ENCODE measurements at regions not wholly inside any gene's neighbourhood (a gene's known extent, or its start where the extent isn't known, plus 50 kb on each side); places are given as distances from the start of the nearest gene placed in this dataset.

DNA sequence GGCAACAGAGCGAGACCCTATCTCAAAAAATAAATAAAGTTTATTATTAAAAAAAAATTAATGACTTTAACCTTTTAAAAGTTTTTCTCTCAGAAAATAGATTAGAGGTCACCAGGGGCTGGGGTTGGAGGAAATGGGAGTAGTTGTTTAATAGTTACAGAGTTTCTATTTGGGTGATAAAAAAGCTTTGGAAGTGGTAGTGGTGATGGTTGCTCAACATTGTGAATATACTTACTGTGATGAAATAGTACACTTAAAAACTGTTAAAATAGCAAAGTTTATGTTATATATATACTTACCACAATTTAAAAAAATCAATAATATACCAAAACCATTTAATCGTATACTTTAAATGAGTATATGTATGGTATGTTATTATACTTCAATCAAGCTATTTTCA, 59.6 kb downstream of the ARL6IP4 start:
- DNase-seq: no peak

DNA sequence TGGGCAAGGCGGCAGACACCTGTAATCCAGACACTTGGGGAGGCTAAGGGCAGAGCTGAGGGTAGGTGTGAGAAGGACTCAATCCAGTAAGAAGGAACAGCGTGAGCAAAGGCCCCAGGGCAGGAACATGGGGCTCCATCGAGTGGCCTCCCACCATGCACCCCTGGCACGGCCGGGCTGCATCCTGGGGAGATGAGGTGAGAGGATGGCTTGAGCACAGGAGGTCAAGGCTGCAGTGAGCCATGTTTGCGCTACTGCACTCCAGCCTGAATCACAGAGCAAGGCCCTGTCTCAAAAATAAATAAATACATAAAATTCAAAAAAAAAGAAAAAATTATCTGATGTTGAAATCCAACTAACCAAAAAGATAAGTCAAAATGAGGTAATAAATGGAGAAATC, 58.5 kb downstream of the ARL6IP4 start:
- DNase-seq: no peak

DNA sequence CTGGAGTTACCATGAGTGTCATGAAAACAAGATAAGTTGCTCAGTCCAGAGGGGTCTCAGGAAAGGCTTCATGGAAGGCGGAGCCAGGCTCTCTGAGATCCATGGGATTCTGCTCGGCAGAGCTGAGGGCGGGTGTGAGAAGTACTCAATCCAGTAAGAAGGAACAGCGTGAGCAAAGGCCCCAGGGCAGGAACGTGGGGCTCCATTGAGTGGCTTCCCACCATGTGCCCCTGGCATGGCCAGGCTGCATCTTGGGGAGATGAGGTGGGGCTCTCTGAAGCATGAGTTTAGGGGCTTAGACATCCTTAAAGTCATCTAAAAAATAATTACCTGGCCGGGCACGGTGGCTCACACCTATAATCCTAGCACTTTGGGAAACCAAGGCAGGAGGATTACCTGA, 58.0 kb downstream of the ARL6IP4 start:
- no peak for DNase-seq

DNA sequence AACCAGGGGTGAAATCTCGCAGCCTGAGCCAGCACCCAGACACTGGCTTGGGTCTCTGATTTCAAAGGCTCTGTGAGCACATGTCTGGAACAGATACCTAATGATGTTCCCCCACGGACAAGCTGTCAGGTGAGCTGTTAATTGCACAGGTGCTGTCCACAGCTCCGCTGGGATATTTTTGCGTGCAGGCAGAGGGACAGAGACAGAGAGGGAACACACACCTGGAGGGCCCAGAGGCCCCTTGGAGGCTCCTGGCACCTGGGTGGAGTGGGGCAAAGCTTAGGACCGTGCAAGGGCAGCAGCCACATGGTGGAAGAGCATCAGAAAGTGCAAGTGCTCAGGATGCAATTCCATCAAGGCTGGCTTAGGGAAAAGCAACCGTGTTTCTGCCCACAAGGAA, 57.3 kb downstream of the ARL6IP4 start:
- no peak for DNase-seq

DNA sequence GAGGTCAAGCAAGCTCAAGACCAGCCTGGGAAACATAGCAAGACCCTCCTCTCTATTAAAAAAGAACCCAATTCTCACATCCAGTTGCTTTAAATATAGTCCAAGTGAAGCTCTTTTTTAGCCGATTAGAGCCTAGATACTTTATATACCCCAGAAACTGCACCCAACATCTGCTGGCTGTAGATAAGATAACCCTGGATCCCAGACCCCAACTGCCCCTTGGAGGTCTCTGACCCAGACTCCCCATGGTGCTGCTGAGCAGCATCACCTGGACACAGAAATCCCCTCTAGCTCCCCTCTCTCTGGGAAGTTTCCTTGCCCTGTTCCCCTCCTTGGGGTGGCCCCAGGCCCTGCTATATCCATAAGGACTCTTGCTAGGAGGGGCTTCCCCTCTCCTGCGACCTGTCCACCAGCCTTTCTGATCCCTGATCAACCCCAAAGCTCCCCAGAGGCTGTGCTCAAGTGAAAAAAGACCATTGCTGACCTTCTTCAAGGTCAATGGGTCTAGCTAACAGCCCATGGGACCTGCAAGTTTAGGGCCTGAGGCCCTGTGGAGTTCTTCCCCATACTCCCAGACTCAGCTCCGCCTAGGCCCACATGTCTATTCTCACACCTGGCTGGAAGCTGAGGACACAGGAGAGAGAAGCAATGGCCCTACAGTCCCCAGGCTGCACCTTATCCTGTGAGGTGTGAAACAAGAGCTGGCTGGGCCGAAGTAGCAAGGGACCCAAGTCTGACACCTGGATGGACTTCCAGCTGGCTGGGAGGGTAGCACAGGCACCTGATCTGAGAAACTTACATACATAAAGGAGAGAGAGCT, 56.2 kb downstream of the ARL6IP4 start:
- DNase-seq: no peak

DNA sequence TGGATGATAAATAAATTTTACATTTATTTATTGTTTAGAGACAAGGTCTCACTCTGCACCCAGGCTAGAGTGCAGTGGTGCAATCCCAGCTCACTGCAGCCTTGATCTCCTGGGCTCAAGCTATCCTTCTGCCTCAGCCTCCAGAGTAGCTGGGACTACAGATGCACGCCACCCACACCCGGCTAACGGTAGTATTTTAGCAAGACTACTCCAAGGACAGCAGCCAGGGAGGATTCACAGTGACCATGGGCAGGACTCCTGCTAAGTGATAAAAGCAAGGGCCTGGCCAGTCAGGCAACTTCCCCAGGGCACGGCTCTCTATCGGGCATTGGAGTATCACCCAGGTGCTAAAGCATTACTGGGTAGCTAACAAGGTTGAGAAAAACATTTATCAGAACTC, 55.4 kb downstream of the ARL6IP4 start:
- no peak for DNase-seq

DNA sequence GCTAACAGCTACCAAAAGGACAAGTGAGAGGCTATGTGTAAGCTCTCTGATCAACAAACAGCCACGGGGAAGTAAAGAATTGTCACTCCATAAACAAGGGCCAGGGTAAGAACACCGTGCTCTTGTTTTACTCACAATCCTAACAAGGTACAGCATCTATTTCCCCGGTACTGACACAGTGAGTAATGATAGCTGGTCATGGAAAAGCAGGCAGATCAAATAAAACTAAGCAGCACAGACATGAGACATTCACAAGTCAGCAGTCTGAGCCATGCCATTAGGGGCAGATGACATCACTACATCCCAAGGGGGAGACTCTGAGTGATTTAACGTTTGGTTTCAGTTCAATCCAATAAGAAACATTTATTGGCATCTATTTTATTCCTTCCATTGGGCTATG, 54.4 kb downstream of the ARL6IP4 start:
- peak; percentile 14 to 41 for DNase-seq

DNA sequence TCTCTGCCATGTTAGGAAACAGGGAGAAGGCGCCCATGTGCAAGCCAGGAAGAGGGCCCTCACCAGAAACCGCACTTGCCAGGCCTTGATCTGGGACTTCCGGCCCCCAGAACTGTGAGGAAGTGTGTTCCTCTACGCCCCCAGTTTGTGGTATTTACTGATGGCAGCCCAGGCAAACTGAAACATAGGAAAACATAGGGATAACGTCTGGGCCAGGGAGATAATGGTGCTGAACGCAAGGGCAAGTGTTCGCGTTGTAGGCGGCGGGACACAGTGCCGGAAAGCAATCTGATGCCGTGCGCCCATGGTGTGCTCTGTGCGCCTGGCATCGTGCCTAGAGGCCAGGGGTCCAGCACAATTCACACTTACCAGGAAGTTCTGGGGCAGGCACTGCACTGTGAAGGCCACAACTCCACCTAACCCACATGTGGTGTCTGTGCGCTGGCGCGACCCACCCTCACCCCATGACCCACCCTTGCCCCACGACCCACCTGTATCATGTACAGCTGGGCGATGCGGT, 53.6 kb downstream of the ARL6IP4 start:
- DNase-seq: no peak

DNA sequence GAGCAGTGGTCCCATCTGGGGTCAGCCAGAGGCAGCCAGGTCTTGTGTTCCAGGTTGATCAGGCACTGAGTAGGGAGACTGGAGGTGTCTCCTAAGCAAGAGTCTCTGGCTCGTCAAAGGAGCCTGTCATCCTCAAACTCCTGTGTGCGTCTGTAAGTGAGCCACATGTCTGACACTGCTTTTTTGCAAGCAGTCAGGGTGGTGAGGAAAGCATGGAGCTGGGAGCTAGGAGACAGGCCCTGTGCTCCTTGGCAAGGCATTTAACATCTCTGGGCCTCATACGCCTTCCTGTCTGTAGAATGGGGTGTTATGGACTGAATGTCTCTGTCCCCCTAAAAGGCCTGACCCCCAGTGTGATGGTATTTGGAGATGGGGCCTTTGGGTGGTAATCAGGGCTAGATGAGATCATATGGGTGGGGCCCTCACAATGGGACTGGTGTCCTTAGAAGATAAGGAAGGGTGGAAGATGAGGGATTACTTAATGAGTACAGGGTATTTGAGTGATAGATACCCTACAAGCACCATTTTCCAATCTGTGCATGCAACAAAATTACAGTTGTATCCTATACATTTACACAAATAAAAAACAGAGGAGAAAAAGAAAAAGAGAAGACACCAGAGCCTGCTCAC, 53.0 kb downstream of the ARL6IP4 start:
- DNase-seq: no peak

DNA sequence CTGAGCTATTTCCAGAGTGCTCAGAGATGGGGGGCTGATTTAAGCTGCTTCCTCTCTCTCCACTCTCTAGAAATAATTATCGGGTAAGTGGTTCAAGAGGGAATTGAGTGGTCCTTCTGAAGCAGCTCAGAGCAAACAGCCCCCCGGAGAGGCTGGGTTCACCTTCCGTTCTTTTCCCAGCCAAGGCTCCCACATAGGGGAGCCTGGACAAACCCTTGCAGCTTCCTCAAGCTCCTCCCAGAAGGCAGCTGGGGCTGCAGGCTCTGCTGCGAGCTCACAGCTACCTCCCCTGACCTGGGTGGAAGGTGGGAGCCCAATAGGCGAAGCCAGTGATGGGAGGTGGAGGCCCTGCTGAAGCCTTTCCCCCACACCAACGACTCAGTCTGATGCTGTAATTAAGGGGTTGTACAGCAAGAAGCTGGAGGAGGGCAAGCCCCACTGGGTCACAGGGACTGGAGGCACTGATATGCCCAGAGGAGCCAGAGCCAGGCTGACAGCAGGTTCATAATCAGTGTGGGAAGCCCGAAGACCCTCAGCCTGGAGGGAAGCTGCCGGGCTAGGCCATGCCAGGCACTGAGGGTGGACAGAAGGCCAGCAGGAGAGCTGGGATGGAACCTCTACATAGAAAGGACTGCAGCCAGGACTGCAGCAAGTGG, 52.4 kb downstream of the ARL6IP4 start:
- no peak for DNase-seq

Data from activated CD4-positive, alpha-beta T cell treated with anti-CD3 and anti-CD28 coated beads for 4 hours (primary cell).